ENCODE measurements at regions not wholly inside any gene's neighbourhood (a gene's known extent, or its start where the extent isn't known, plus 50 kb on each side); places are given as distances from the start of the nearest gene placed in this dataset.

DNA sequence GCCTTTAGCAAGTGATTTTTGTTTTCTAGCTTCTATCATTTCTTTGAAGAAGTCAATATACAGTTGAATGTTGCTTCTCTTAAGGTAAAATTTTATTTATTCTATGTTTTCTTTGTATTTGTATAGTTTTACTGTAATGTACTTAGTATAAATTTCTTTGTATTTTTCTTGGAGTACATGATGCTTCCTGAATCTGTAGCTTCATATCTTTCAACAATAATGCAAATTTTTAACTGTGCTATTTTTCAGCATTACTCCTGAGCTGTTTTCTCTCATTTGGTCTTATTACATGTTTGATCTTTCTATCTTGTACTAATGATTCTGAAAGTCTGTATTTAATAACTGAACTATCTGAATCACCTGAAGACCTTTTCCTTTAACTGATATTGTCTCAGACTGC lies 253.9 kb upstream of the NXPH2 start:
- TF ChIP-seq ZFX (IDR thresholded peaks at IDR 0.05; ENCODE audit: borderline replicate concordance) = no peak
- TF ChIP-seq CTCF (IDR thresholded peaks at IDR 0.05) = no peak
- H3K27ac ChIP-seq = no peak overlapping the region

DNA sequence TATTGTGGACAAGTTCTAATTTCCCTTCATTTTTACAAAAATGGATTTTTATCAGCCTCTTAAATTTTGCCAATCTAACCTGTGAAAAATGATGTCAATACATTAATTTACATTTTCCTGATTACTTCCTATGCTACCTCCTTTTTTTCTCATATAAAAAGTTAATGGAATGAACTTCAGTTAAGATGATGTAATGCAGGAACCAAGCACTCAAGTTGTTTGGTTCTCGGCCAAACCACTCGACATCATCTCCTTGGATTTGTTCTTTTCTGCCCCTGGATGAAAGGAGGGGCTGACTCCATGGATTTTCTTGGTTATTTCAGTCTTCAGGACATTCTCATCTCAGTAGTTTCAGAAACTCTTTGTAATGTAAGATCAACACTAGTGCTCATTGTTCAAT lies 253.1 kb upstream of the NXPH2 start:
- no peak for TF ChIP-seq CTCF (IDR thresholded peaks at IDR 0.05)
- no peak for TF ChIP-seq ZFX (IDR thresholded peaks at IDR 0.05; ENCODE audit: borderline replicate concordance)
- no peak overlapping the region for H3K27ac ChIP-seq

DNA sequence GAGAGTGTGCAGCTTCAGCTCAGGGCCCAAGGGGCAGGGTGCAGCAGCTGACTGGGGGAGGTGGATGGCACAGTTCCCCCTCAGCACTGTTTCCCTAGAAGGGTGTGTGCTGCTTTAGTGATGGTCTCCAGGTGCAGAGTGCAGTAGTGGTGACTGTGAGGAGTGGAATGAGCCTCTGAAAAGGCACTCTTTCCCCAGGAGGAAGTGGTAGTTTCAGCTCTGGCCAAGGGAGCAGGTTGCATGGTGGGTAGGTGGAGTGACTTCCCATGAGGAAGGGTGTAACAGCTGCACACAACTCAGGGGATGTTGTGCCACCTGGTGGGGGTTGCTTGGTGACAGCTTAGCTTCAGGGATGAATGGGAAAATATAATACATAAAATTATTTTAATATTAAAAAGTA lies 251.5 kb upstream of the NXPH2 start:
- TF ChIP-seq ZFX (IDR thresholded peaks at IDR 0.05; ENCODE audit: borderline replicate concordance) (no peak), CTCF (IDR thresholded peaks at IDR 0.05) (0 out of 2 replicates have a peak, but pooled peaks have one; percentile 18)
- no peak overlapping the region for H3K27ac ChIP-seq

GRCh38 chr2:139020287-139020686 lies 240.1 kb upstream of the NXPH2 start:
- no peak for TF ChIP-seq ZFX (IDR thresholded peaks at IDR 0.05; ENCODE audit: borderline replicate concordance)
- no peak for TF ChIP-seq CTCF (IDR thresholded peaks at IDR 0.05)
- H3K27ac ChIP-seq = no peak overlapping the region

DNA sequence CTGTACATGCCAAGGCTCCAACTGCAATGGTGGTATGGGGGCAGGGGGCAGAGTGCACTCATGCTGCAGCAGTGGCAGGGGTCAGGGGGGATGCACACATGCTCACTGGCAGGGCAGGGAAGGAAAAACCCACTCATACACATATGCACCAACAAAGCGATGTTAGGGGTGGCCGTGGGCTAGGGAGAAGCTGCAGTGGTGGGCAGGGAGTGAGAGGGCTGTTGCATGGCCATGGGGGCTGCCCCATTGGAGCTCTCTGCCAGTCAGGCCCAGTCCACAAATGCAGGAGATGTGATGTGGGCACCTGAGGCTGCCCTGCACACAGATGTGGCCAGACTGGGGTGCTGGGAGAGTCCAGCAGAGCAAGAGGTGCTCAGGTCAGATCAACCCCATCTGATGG lies 238.1 kb upstream of the NXPH2 start:
- no peak for TF ChIP-seq ZFX (IDR thresholded peaks at IDR 0.05; ENCODE audit: borderline replicate concordance)
- TF ChIP-seq CTCF (IDR thresholded peaks at IDR 0.05) = no peak

GRCh38 chr2:139007130-139007529 lies 226.9 kb upstream of the NXPH2 start:
- H3K27ac ChIP-seq = no peak overlapping the region
- TF ChIP-seq CTCF (IDR thresholded peaks at IDR 0.05) (no peak), ZFX (IDR thresholded peaks at IDR 0.05; ENCODE audit: borderline replicate concordance) (no peak)

More for the DNA sequence above, 238.1 kb upstream of the NXPH2 start:
- no peak overlapping the region for H3K27ac ChIP-seq

DNA sequence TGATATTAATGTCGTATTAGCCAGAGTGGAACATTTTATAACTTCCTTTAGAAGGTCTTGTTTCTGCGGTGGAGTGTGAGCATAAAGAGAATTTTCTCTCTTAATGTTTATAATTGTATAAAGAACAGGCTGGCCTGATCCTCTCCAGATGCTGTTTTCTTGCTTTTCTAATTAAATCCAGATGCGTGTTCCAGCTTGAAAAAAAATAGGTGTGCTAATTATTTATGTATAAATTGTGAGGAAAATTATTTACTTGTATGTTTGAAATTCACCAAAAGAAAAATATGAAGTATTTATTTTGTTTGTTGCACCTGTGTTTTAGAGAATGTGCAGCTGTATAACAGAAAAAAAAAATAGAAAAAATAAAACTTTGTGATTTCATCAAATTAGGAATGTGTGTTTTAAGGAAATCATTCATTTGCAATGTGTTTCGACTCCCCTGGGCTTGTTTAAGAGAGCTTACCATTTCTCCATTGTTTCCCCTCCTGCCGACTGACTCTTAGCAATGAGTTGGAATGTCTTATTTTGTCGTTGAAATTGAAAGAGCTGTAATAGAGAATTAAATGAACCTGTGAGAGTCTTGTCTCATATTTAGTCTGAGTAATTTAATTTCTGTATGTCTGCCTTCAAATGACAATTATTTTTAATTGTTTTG lies 220.1 kb upstream of the NXPH2 start:
- H3K27ac ChIP-seq = no peak overlapping the region
- TF ChIP-seq CTCF (IDR thresholded peaks at IDR 0.05) = no peak
- no peak for TF ChIP-seq ZFX (IDR thresholded peaks at IDR 0.05; ENCODE audit: borderline replicate concordance)

Measured in 22Rv1 (cell line).